Activated CD4-positive, alpha-beta T cell treated with anti-CD3 and anti-CD28 coated beads, Interleukin-2, amount 50 U/mL, for 16 hours (primary cell): ENCODE measurements at regions not wholly inside any gene's neighbourhood (a gene's known extent, or its start where the extent isn't known, plus 50 kb on each side); places are given as distances from the start of the nearest gene placed in this dataset.

Experiments used
- DNase-seq: peaks from one replicate; pipeline ENCODE4 v3.0.0-alpha.2; 2020

GRCh38 chr16:20259541-20259940, 67.8 kb downstream of the GP2 start:
- DNase-seq: no peak

- DNase-seq: no peak
Measured at GRCh38 chr16:20257234-20257633, 70.1 kb downstream of the GP2 start.

- no peak for DNase-seq
Measured at GRCh38 chr16:20255002-20255401, 72.3 kb downstream of the GP2 start.

GRCh38 chr16:20253825-20254224, 73.5 kb downstream of the GP2 start:
- DNase-seq: no peak

- DNase-seq: no peak
Measured at GRCh38 chr16:20249211-20249610, 78.1 kb downstream of the GP2 start.

GRCh38 chr16:20247076-20247475, 80.2 kb downstream of the GP2 start:
- no peak for DNase-seq

- peak; percentile 4 for DNase-seq
Measured at GRCh38 chr16:20243731-20244281, 83.5 kb downstream of the GP2 start.

GRCh38 chr16:20242568-20243255, 84.6 kb downstream of the GP2 start:
- DNase-seq: no peak

GRCh38 chr16:20241321-20241720, 86.0 kb downstream of the GP2 start:
- no peak for DNase-seq

GRCh38 chr16:20236579-20237289, 90.6 kb downstream of the GP2 start:
- no peak for DNase-seq

- DNase-seq: no peak
Measured at GRCh38 chr16:20225228-20225733, 102.0 kb downstream of the GP2 start.

- no peak for DNase-seq
Measured at GRCh38 chr16:20221208-20221607, 106.1 kb downstream of the GP2 start.

- DNase-seq: no peak
Measured at GRCh38 chr16:20218093-20218492, 109.2 kb downstream of the GP2 start.

GRCh38 chr16:20216591-20217217, 110.6 kb downstream of the GP2 start:
- no peak for DNase-seq

- no peak for DNase-seq
Measured at GRCh38 chr16:20214401-20214800, 112.9 kb downstream of the GP2 start.

- DNase-seq: no peak
Measured at GRCh38 chr16:20203272-20203671, 124.0 kb downstream of the GP2 start.

GRCh38 chr16:20202747-20203146, 124.6 kb downstream of the GP2 start:
- DNase-seq: no peak

GRCh38 chr16:20192801-20193200, 119.1 kb upstream of the GPR139 start:
- no peak for DNase-seq

- DNase-seq: no peak
Measured at GRCh38 chr16:20191566-20191965, 117.9 kb upstream of the GPR139 start.

- no peak for DNase-seq
Measured at GRCh38 chr16:20181949-20182348, 108.3 kb upstream of the GPR139 start.

- DNase-seq: no peak
Measured at GRCh38 chr16:20181416-20181815, 107.7 kb upstream of the GPR139 start.

GRCh38 chr16:20178297-20178696, 104.6 kb upstream of the GPR139 start:
- no peak for DNase-seq

- DNase-seq: no peak
Measured at GRCh38 chr16:20175358-20175757, 101.7 kb upstream of the GPR139 start.

GRCh38 chr16:20167323-20167722, 93.6 kb upstream of the GPR139 start:
- DNase-seq: no peak
